Hepatic stellate cell (primary cell): ENCODE measurements at regions not wholly inside any gene's neighbourhood (a gene's known extent, or its start where the extent isn't known, plus 50 kb on each side); places are given as distances from the start of the nearest gene placed in this dataset.

Experiments
- DNase-seq: peaks from one replicate; pipeline ENCODE4 v3.0.0; 2011; ENCODE audit warnings: low spot score

GRCh38 chr7:45358287-45358686 lies 200.7 kb downstream of the RAMP3 start:
- no peak for DNase-seq

- DNase-seq = no peak
Measured at GRCh38 chr7:45359250-45359649, 201.7 kb downstream of the RAMP3 start.

GRCh38 chr7:45359776-45360175 lies 202.2 kb downstream of the RAMP3 start:
- no peak for DNase-seq

- DNase-seq = no peak
Measured at GRCh38 chr7:45363669-45364068, 206.1 kb downstream of the RAMP3 start.

- DNase-seq = no peak
Measured at GRCh38 chr7:45365341-45365740, 207.8 kb downstream of the RAMP3 start.

- no peak for DNase-seq
Measured at GRCh38 chr7:45366475-45366874, 207.7 kb upstream of the ADCY1 start.

- DNase-seq = no peak
Measured at GRCh38 chr7:45367026-45367425, 207.1 kb upstream of the ADCY1 start.

GRCh38 chr7:45368129-45368807 lies 205.9 kb upstream of the ADCY1 start:
- no peak for DNase-seq

- no peak for DNase-seq
Measured at GRCh38 chr7:45384499-45384898, 189.7 kb upstream of the ADCY1 start.

GRCh38 chr7:45387837-45388236 lies 186.3 kb upstream of the ADCY1 start:
- no peak for DNase-seq

- DNase-seq = no peak
Measured at GRCh38 chr7:45389073-45389872, 184.9 kb upstream of the ADCY1 start.

- DNase-seq = no peak
Measured at GRCh38 chr7:45390180-45390579, 184.0 kb upstream of the ADCY1 start.

- DNase-seq = no peak
Measured at GRCh38 chr7:45390731-45391130, 183.4 kb upstream of the ADCY1 start.

- no peak for DNase-seq
Measured at GRCh38 chr7:45391618-45392451, 182.3 kb upstream of the ADCY1 start.

GRCh38 chr7:45394117-45394708 lies 180.0 kb upstream of the ADCY1 start:
- DNase-seq = no peak

- DNase-seq = no peak
Measured at GRCh38 chr7:45399069-45399468, 175.1 kb upstream of the ADCY1 start.

- no peak for DNase-seq
Measured at GRCh38 chr7:45400680-45401079, 173.5 kb upstream of the ADCY1 start.

- DNase-seq = no peak
Measured at GRCh38 chr7:45401155-45401554, 173.0 kb upstream of the ADCY1 start.

- no peak for DNase-seq
Measured at GRCh38 chr7:45401851-45402250, 172.3 kb upstream of the ADCY1 start.

- DNase-seq = no peak
Measured at GRCh38 chr7:45402480-45403218, 171.5 kb upstream of the ADCY1 start.

GRCh38 chr7:45404622-45405021 lies 169.5 kb upstream of the ADCY1 start:
- DNase-seq = no peak
